IMR-90 (cell line): ENCODE measurements at regions not wholly inside any gene's neighbourhood (a gene's known extent, or its start where the extent isn't known, plus 50 kb on each side); places are given as distances from the start of the nearest gene placed in this dataset.

Experiments used
- ATAC-seq: fragments of 200-7000 bp; cut with Tn5 transposase; 2 replicates; pipeline ENCODE4 v1.9.1; 2020; ENCODE audit warnings: low read depth, mild to moderate bottlenecking, moderate library complexity
- BruUV-seq: library from RNA; stranded (reverse); fragments of 400-500 nt; replicated peaks from 2 replicates; lab custom pipeline; 2021; lab: Mats Ljungman, UMichigan
- CTCF ChIA-PET: fragments of 300-600 bp; formaldehyde crosslinking; extraction: SDS; loops from one replicate; lab custom pipeline; 2021; ENCODE audit warnings: antibody characterized with exemption; lab: Yijun Ruan, JAX
- POLR2A ChIA-PET: fragments of 300-600 bp; sonication (Branson Sonifier 250); formaldehyde crosslinking; loops from one replicate; lab custom pipeline; 2022; ENCODE audit warnings: antibody characterized with exemption; ENCODE audit not compliant: unreplicated experiment; lab: Charles Lee
- DNase-seq: peaks from one replicate; pipeline ENCODE4 v3.0.0; 2013
- H2AFZ ChIP-seq: replicated peaks from 2 replicates; pipeline ENCODE3; 2013; ENCODE audit warnings: low read length, mild to moderate bottlenecking; ENCODE audit not compliant: poor library complexity
- H2AK5ac ChIP-seq: 2 replicates; pipeline ENCODE4 v1.6.1; 2013; ENCODE audit warnings: low read depth, low read length, inconsistent platforms
- H2AK9ac ChIP-seq: replicated peaks from 2 replicates; pipeline ENCODE3; 2013; ENCODE audit warnings: mild to moderate bottlenecking, low read depth, low read length, moderate library complexity; ENCODE audit not compliant: poor library complexity
- H2BK120ac ChIP-seq: 2 replicates; pipeline ENCODE4 v1.6.1; 2013; ENCODE audit warnings: low read depth, low read length, inconsistent platforms
- H2BK15ac ChIP-seq: 3 replicates; pipeline ENCODE4 v1.6.1; 2013; ENCODE audit warnings: low read depth, low read length, inconsistent platforms
- H2BK20ac ChIP-seq: 2 replicates; pipeline ENCODE4 v1.6.1; 2013; ENCODE audit warnings: low read depth, mild to moderate bottlenecking, inconsistent platforms, low read length, moderate library complexity
- H2BK5ac ChIP-seq: 2 replicates; pipeline ENCODE4 v1.6.1; 2013; ENCODE audit warnings: mild to moderate bottlenecking, low read depth, low read length, inconsistent platforms; ENCODE audit not compliant: poor library complexity, severe bottlenecking
- H3K14ac ChIP-seq: replicated peaks from 2 replicates; pipeline ENCODE4 v1.6.1; 2013; ENCODE audit warnings: low read depth, low read length, inconsistent platforms
- H3K18ac ChIP-seq: 2 replicates; pipeline ENCODE4 v1.6.1; 2013; ENCODE audit warnings: low read depth, low read length, control low read depth
- H3K23ac ChIP-seq: 2 replicates; pipeline ENCODE4 v1.6.1; 2013; ENCODE audit warnings: low read depth, low read length, inconsistent platforms
- H3K27ac ChIP-seq: 2 replicates; pipeline ENCODE4 v1.5.1; 2013; ENCODE audit warnings: mild to moderate bottlenecking, control low read depth, low read length; ENCODE audit not compliant: insufficient read depth
- H3K27me3 ChIP-seq: 2 replicates; pipeline ENCODE4 v1.6.1; 2013; ENCODE audit warnings: low read length; ENCODE audit not compliant: control insufficient read depth, insufficient read depth
- H3K36me3 ChIP-seq: 2 replicates; pipeline ENCODE4 v1.6.1; 2013; ENCODE audit warnings: low read length, mixed read lengths; ENCODE audit not compliant: control insufficient read depth, insufficient read depth
- H3K4ac ChIP-seq: 2 replicates; pipeline ENCODE4 v1.6.1; 2013; ENCODE audit warnings: low read depth, low read length, inconsistent platforms
- H3K4me1 ChIP-seq: 2 replicates; pipeline ENCODE4 v1.6.1; 2013; ENCODE audit warnings: low read length, mixed read lengths; ENCODE audit not compliant: control insufficient read depth, insufficient read depth
- H3K4me2 ChIP-seq: 2 replicates; pipeline ENCODE4 v1.6.1; 2013; ENCODE audit warnings: low read depth, mild to moderate bottlenecking, control low read depth, low read length, moderate library complexity
- H3K4me3 ChIP-seq: 2 replicates; pipeline ENCODE4 v1.5.1; 2013; ENCODE audit warnings: low read depth, mild to moderate bottlenecking, control low read depth, low read length, moderate library complexity; ENCODE audit not compliant: insufficient read depth
- H3K56ac ChIP-seq: 2 replicates; pipeline ENCODE4 v1.6.1; 2013; ENCODE audit warnings: low read length, inconsistent platforms; ENCODE audit not compliant: insufficient read depth; ENCODE audit errors: extremely low read depth
- H3K79me1 ChIP-seq, 2 experiments: 2 replicates each; pipeline ENCODE4 v1.6.1; 2013; ENCODE audit warnings: low read length in 2 of 2, inconsistent platforms in 1 of 2, low read depth in 1 of 2
- H3K9ac ChIP-seq: 2 replicates; pipeline ENCODE4 v1.6.1; 2013; ENCODE audit warnings: low read depth, low read length, control low read depth
- H3K9me1 ChIP-seq: 2 replicates; pipeline ENCODE4 v1.6.1; 2013; ENCODE audit warnings: low read length, inconsistent platforms; ENCODE audit not compliant: insufficient read depth
- H3K9me3 ChIP-seq: 2 replicates; pipeline ENCODE4 v1.6.1; 2013; ENCODE audit warnings: low read length; ENCODE audit not compliant: control insufficient read depth, insufficient read depth
- H4K20me1 ChIP-seq: 2 replicates; pipeline ENCODE4 v1.6.1; 2013; ENCODE audit warnings: low read length, inconsistent platforms; ENCODE audit not compliant: insufficient read depth
- H4K5ac ChIP-seq: 2 replicates; pipeline ENCODE4 v1.6.1; 2013; ENCODE audit warnings: mild to moderate bottlenecking, low read depth, low read length, control low read depth
- H4K8ac ChIP-seq, 2 experiments: 2 replicates each; pipeline ENCODE4 v1.6.1; 2013; ENCODE audit warnings: low read depth in 2 of 2, low read length in 2 of 2, control low read depth in 1 of 2, inconsistent platforms in 1 of 2
- H4K91ac ChIP-seq: 2 replicates; pipeline ENCODE4 v1.6.1; 2013; ENCODE audit warnings: low read depth, low read length, inconsistent platforms; ENCODE audit not compliant: insufficient read depth
- CHD1 ChIP-seq: IDR thresholded peaks from 2 replicates; pipeline ENCODE4 v1.6.1; 2012; ENCODE audit warnings: low read depth, low read length, improper control_type of control experiment
- ELK1 ChIP-seq: fragments of 150-350 bp; IDR thresholded peaks from 2 replicates; pipeline ENCODE4 v1.6.1; 2016; ENCODE audit warnings: low read depth, mild to moderate bottlenecking, low read length, moderate library complexity, borderline replicate concordance
- FOS ChIP-seq: fragments of 150-350 bp; IDR thresholded peaks from 2 replicates; pipeline ENCODE4 v1.6.1; 2016; ENCODE audit warnings: low read depth, low read length
- MAFK ChIP-seq: IDR thresholded peaks from 2 replicates; pipeline ENCODE4 v1.6.1; 2012; ENCODE audit warnings: low read depth, low read length, improper control_type of control experiment
- MAZ ChIP-seq: IDR thresholded peaks from 2 replicates; pipeline ENCODE4 v1.6.1; 2012; ENCODE audit warnings: low read depth, mild to moderate bottlenecking, low read length, improper control_type of control experiment, moderate library complexity, borderline replicate concordance
- RCOR1 ChIP-seq: IDR thresholded peaks from 2 replicates; pipeline ENCODE4 v1.6.1; 2012; ENCODE audit warnings: mild to moderate bottlenecking, low read length, improper control_type of control experiment; ENCODE audit not compliant: insufficient replicate concordance
- WGBS, 2 experiments: methylation state at CpG; one replicate each; pipeline versions ENCODE4 v1.1.5 to v1.1.7; 2013; ENCODE audit warnings: missing lambda C conversion rate in 2 of 2; ENCODE audit not compliant: insufficient read length in 1 of 2; ENCODE audit errors: extremely low coverage in 2 of 2; 5-methylcytosine and 5-hydroxymethylcytosine counted together
- dilution Hi-C: fragments of 300-500 bp; cut with HindIII; formaldehyde crosslinking; loops from one replicate; pipeline ENCODE4 v1.14.3; 2018; ENCODE audit warnings: low sequenced_read_pairs; ENCODE audit not compliant: unreplicated experiment
- in situ Hi-C: fragments of 300-500 bp; cut with MboI; formaldehyde crosslinking; loops from 3 replicates; pipeline ENCODE4 v1.14.3; 2019; ENCODE audit warnings: low sequenced_read_pairs, inconsistent platforms, mixed read lengths
- intact Hi-C: fragments of 100-400 bp; cut with micrococcal nuclease; formaldehyde crosslinking; loops from 2 replicates; pipeline ENCODE4 v1.10.0; 2022

GRCh38 chr18:78565240-78565639, 414.4 kb upstream of the SALL3 start:
- no peak overlapping the region for H2BK15ac ChIP-seq
- H2BK20ac ChIP-seq, result no peak overlapping the region
- no peak overlapping the region for H2BK5ac ChIP-seq
- H3K27ac ChIP-seq, result no peak overlapping the region
- in situ Hi-C loops (no loop called here), intact Hi-C loops (no loop called here), dilution Hi-C loops (no loop called here)
- H3K27me3 ChIP-seq, result no peaks in the 10 kb centered on the region
- TF ChIP-seq MAFK (no peak), RCOR1 (no peak), ELK1 (no peak), CHD1 (no peak), FOS (no peak), MAZ (no peak)
- H3K4me3 ChIP-seq, result no peak overlapping the region
- H3K4ac ChIP-seq, result no peak overlapping the region
- no peak overlapping the region for H3K23ac ChIP-seq
- H2AFZ ChIP-seq, result no peak overlapping the region
- H3K9ac ChIP-seq, result no peak overlapping the region
- H4K8ac ChIP-seq, result no peak overlapping the region
- H2BK120ac ChIP-seq, result no peak overlapping the region
- no peak overlapping the region for H3K14ac ChIP-seq
- H4K20me1 ChIP-seq, result no peaks in the 10 kb centered on the region
- no TSS peak for BruUV-seq
- ATAC-seq (no peak), DNase-seq (no peak)
- no peaks in the 10 kb centered on the region for H3K79me1 ChIP-seq
- ChIA-PET CTCF (no interaction called here), POLR2A (no interaction called here)
- H3K18ac ChIP-seq, result no peak overlapping the region
- 37% methylated on average over 3 of the region's 5 CpGs; no CpG with 5 or more reads in 1 of the 2 experiments for WGBS, 2 experiments
- H2AK9ac ChIP-seq, result no peak overlapping the region
- H3K4me2 ChIP-seq, result no peak overlapping the region
- no peaks in the 10 kb centered on the region for H3K36me3 ChIP-seq
- H3K4me1 ChIP-seq, result no peaks in the 10 kb centered on the region
- H3K9me1 ChIP-seq, result no peaks in the 10 kb centered on the region
- H4K91ac ChIP-seq, result no peak overlapping the region
- no peak overlapping the region for H3K56ac ChIP-seq
- peaks cover 44% of the 10 kb centered on the region for H3K9me3 ChIP-seq
- no peak overlapping the region for H4K5ac ChIP-seq
- no peak overlapping the region for H2AK5ac ChIP-seq
